ENCODE measurements at regions not wholly inside any gene's neighbourhood (a gene's known extent, or its start where the extent isn't known, plus 50 kb on each side); places are given as distances from the start of the nearest gene placed in this dataset.
"Not testable (repeated sequence)": the region's sequence is repeated elsewhere in the genome, so short reads cannot be mapped to it uniquely, and the experiment has no call there.

DNA sequence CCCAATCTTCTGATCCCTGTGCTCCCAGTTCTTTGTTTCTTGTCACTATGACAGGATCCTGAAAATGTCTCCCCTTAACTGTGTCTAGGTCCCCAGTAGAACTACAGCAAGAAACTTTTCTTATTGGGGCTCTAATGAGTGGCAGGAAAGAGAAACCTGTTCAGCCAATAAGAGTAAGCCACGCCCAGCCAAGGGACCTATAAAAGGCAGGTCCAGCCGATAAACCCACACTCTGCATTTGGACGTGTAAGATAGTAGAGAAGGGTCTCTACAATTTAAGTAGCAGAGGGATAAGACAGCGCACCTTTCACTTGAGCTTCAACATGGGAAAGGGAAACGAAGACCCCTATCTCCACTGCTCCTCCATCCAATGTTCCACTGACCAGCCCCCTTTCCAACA is 149.9 kb downstream of the LMLN start:
- Histone ChIP-seq H3K27me3 (ENCODE audit: low read depth) (peaks cover 69% of the 10 kb centered on the region), H3K4me1 (no peaks in the 10 kb centered on the region), H3K36me3 (no peaks in the 10 kb centered on the region), H3K4me3 (no peak overlapping the region), H3K27ac (no peak overlapping the region), H3K9me3 (no peaks in the 10 kb centered on the region)
- intact Hi-C loops (cut with DNase I), result no loop called here
- DNase-seq, result no peak
- TF ChIP-seq, protein P1, sequence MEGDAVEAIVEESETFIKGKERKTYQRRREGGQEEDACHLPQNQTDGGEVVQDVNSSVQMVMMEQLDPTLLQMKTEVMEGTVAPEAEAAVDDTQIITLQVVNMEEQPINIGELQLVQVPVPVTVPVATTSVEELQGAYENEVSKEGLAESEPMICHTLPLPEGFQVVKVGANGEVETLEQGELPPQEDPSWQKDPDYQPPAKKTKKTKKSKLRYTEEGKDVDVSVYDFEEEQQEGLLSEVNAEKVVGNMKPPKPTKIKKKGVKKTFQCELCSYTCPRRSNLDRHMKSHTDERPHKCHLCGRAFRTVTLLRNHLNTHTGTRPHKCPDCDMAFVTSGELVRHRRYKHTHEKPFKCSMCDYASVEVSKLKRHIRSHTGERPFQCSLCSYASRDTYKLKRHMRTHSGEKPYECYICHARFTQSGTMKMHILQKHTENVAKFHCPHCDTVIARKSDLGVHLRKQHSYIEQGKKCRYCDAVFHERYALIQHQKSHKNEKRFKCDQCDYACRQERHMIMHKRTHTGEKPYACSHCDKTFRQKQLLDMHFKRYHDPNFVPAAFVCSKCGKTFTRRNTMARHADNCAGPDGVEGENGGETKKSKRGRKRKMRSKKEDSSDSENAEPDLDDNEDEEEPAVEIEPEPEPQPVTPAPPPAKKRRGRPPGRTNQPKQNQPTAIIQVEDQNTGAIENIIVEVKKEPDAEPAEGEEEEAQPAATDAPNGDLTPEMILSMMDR (IDR thresholded peaks at IDR 0.05), result no peak
- no peak for ATAC-seq

DNA sequence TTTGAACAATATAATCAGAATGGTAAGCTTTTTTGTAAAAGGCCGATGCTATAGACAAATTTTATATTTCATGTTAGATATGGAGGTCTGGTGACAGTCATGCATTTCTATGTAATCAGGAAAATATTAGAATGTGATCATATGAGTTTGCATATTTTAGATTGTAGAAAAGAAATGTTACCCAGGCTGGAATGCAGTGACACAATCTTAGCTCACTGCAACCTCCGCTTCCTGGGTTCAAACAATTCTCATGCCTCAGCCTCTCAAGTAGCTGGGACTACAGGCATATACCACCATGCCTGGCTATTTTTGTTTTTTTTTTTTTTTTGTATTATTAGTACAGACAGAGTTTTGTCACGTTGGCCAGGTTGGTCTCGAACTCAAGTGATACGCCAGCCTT is 152.0 kb downstream of the LMLN start:
- Histone ChIP-seq H3K27me3 (ENCODE audit: low read depth) (peaks cover 79% of the 10 kb centered on the region), H3K9me3 (no peaks in the 10 kb centered on the region), H3K4me3 (no peak overlapping the region), H3K4me1 (no peaks in the 10 kb centered on the region), H3K36me3 (no peaks in the 10 kb centered on the region), H3K27ac (no peak overlapping the region)
- DNase-seq (no peak), ATAC-seq (no peak)
- intact Hi-C loops (cut with DNase I), result no loop called here
- TF ChIP-seq, protein P1 (IDR thresholded peaks at IDR 0.05), result no peak

DNA sequence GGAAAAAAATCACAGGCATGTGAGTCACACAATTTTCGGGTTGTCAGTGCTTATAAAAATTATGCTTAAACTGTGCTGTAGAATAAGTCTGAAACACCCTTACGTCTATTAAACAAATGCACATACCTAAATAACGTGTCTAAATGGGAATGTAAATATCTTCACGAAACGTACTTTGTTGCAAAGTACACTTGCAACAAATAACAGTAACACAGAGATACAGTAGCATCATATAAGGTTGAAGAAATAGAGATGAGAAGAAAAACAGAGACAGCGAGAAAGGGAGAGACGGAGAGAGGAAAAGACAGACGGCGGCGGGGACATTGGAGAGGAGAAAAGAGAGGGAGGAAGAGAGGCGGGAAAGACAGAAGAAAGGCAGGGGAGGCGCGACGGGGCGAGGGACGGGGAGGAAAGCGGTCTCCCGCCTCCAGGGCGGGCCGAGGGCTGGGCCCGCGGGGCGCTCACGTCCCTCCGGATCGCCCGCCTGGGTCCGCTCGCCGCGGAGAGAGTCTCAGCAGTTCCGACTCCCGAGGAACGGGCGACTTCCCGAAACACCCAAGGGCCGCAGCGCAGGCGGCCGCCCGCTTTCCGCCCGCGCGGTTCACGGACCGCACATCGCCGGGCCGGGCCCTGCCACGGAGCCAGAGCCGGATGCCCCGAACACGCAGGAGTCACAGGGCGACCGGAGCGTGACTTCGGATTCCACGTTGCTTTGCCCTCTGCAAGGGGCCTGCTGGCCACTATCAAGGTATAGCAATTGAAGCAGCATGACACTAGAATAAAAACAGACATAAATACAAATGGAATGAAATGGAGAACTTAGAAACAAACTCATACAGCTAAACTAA is 153.4 kb downstream of the LMLN start:
- intact Hi-C loops (cut with DNase I), result no loop called here

DNA sequence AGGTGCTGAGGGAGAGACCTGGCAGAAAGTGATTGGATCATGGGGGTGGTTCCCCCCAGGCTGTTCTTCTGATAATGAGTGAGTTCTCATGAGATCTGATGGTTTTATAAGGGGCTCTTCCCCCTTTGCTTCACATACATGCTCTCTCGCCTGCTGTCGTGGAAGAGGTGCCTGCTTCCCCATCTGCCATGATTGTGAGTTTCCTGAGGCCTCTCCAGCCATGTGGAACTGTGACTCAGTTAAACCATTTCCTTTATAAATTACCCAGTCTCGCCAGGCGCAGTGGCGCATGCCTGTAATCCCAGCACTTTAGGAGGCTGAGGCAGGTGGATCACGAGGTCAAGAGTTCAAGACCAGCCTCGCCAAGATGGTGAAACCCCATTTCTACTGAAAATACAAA is 154.5 kb downstream of the LMLN start:
- H3K4me3 ChIP-seq; H3K36me3 ChIP-seq; ATAC-seq; H3K9me3 ChIP-seq; H3K27ac ChIP-seq; DNase-seq; H3K4me1 ChIP-seq; intact Hi-C loops (cut with DNase I): not testable (repeated sequence)
- peaks cover 62% of the 10 kb centered on the region for H3K27me3 ChIP-seq (ENCODE audit: low read depth)

More for the DNA sequence above, 153.4 kb downstream of the LMLN start:
- Histone ChIP-seq H3K4me1 (no peaks in the 10 kb centered on the region), H3K9me3 (no peaks in the 10 kb centered on the region), H3K36me3 (no peaks in the 10 kb centered on the region), H3K27me3 (ENCODE audit: low read depth) (peaks cover 73% of the 10 kb centered on the region), H3K4me3 (peak overlapping the region; percentile 25), H3K27ac (no peak overlapping the region)
- ATAC-seq, result peak; percentile 43 to 57
- DNase-seq, result peak; percentile 63
- TF ChIP-seq, protein P1 (IDR thresholded peaks at IDR 0.05), result no peak

DNA sequence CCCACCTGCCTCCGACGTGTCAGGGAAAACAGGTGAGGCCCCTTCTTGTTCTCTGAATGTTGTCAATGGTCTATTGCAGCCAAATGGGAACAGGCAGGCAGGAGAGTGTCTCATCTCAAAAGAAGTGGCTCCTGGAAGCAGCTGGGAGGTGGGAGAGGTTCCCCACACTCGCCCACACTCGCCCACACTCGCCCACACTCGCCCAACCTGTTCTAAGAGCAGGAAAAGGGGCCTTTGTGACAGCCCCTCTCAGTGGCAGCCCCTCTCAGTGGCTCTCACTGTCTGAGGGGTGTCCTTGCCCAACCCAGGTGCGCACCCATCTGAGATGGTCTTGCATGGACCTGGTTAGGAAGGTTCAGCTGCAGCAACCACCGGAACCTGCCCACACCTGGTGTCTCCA is 162.2 kb downstream of the LMLN start:
- H3K36me3 ChIP-seq; H3K27me3 ChIP-seq (ENCODE audit: low read depth); H3K9me3 ChIP-seq; intact Hi-C loops (cut with DNase I); ATAC-seq; H3K4me3 ChIP-seq; H3K4me1 ChIP-seq; DNase-seq; H3K27ac ChIP-seq: not testable (repeated sequence)

DNA sequence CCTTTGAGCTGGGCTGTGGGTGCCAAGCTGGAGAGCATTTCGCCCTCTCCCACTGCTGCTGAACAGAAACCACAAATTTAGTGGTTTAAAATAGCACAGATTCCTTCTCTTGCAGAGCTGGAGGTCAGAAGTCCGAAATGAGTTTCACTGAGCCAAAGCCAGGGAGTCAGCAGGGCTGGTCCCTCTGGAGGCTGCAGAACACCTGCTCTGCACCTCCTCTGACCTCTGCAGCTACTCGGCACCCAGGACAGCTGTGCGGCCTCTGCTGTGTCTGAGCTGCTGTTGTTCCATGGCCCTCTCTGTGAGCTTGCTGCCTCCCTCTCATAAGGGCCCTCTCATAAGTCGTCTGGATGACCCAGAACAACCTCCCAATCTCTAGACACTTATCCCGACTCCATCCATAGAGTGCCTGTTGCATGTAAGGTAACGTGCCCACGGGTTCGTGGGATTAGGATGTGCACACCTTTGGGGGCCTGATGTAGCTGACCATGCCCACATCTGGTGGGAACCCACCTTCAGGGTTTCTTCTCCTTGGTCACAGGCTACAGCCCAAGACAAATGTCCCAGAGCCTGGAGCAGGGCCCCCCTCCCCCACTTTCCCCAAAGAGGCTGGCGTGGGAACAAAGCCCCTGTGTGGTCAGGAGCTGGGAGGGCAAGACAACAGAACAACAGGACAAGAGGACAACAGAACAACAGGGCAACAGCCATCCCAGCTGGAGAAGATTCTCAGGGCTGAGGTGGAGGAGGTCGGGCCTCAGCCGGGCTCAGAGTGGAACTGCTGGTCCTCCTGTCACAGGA is 177.2 kb downstream of the LMLN start:
- H3K9me3 ChIP-seq; H3K4me3 ChIP-seq; DNase-seq; H3K36me3 ChIP-seq; H3K4me1 ChIP-seq; intact Hi-C loops (cut with DNase I); H3K27ac ChIP-seq; H3K27me3 ChIP-seq (ENCODE audit: low read depth): not testable (repeated sequence)
- peak in 1 of 2 donors; percentile 23 for ATAC-seq

DNA sequence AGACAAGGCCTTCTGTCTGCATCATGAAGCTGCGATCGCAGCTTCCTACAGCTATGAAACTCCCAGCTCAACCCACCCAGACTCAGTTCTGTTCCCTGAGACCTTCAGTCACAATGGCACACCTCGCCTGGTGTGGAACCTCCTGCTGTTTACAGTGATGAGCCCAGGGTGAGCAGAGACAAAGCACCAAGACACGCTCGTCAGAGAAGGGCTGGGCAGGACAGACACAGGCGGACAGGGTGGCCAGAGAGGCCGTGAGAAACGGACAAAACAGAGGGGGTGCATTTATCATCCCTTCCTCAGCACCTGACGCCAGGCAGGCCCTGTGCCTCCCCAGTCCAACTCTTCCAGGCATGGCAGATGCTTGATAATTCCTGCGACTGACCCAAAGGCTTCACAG is 178.2 kb downstream of the LMLN start:
- DNase-seq; H3K4me3 ChIP-seq; H3K4me1 ChIP-seq; H3K9me3 ChIP-seq; ATAC-seq; H3K27ac ChIP-seq; intact Hi-C loops (cut with DNase I); H3K27me3 ChIP-seq (ENCODE audit: low read depth); H3K36me3 ChIP-seq: not testable (repeated sequence)

DNA sequence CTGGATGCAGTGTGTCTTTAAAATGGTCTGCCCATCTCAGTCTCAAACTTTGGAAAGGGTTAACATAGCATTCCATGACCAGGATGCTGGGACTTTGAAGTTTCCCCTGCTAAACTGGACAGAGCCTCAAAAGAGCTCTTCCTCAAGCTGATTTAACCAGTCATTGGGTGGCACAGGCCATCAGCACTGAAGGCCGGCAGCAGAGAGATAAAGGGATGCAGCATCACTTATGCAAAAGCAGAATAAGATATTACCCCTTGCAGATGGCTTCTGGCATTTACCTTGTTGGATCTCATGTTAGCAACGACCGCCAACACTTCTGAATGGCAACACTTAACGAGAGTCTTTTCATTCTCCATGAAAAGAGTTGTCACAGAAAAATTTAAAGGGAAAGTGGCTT is 179.0 kb downstream of the LMLN start:
- H3K4me3 ChIP-seq; H3K9me3 ChIP-seq; H3K36me3 ChIP-seq; H3K27ac ChIP-seq; ATAC-seq; DNase-seq; H3K4me1 ChIP-seq; intact Hi-C loops (cut with DNase I); H3K27me3 ChIP-seq (ENCODE audit: low read depth): not testable (repeated sequence)

DNA sequence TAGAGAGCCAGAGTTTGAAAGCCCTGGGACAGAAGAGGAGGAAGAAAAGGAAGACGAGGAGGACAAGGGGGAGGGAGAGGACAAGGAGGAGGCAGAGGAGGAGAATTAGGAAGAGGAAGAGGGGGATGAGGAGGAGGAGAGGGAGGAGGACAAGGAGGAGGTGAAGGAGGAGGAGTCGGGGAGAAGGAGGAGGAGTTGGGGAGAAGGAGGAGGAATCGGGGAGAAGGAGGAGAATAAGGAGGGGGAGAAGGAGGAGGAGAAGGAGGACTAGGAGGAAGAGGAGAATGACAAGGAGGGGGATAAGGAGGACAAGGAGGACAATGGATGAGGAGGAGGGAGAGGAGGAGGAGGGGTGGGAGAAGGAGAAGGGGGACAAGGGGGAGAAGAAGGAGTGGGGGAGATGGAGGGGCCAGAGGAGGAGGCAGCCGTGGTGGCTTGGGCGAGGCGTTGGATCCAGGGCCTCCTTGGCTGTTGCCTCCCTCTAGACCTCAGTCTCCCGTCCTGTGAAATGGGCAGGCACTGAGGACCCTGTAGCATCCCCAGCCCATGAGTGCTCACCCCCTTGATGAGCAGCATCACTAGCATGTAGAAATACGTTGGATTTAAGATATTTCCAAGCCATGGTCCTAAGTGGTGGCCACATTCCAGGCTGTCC is 179.6 kb downstream of the LMLN start:
- H3K9me3 ChIP-seq; intact Hi-C loops (cut with DNase I); ATAC-seq; H3K4me1 ChIP-seq; H3K36me3 ChIP-seq; H3K27me3 ChIP-seq (ENCODE audit: low read depth); H3K4me3 ChIP-seq; DNase-seq; H3K27ac ChIP-seq: not testable (repeated sequence)

Measured in lower lobe of right lung (tissue), 2 donors.